Naive thymus-derived CD8-positive, alpha-beta T cell (primary cell): ENCODE measurements at regions not wholly inside any gene's neighbourhood (a gene's known extent, or its start where the extent isn't known, plus 50 kb on each side); places are given as distances from the start of the nearest gene placed in this dataset.
A peak's percentile ranks its signal among the peaks of the same experiment; 100 is the strongest.
"Not testable (repeated sequence)": the region's sequence is repeated elsewhere in the genome, so short reads cannot be mapped to it uniquely, and the experiment has no call there.

Source experiments
- ATAC-seq, 2 donors: fragments of 150-1000 bp; cut with Tn5 transposase in 1 of 2; sonication (Bioruptor Pico), chemical (Tn5 transposase) in 1 of 2; 1 replicate in 1 of 2; 2 replicates in 1 of 2; pipeline ENCODE4 v1.10.0; 2021; ENCODE audit warnings: mild to moderate bottlenecking in 2 of 2, moderate library complexity in 2 of 2
- POLR2A ChIA-PET: fragments of 350-600 bp; sonication (Branson Sonifier 250); formaldehyde crosslinking; loops from one replicate; lab custom pipeline; 2021; ENCODE audit warnings: antibody characterized with exemption; lab: Charles Lee
- DNase-seq, 10 donors: peaks; one replicate each; pipeline versions ENCODE4 v3.0.0 to v3.0.0-alpha.2; 2020 to 2022
- H3K27ac Mint-ChIP-seq, 10 donors: one replicate each; pipeline ENCODE4 v1.8.0; 2020 to 2022; ENCODE audit warnings: mild to moderate bottlenecking in 10 of 10, mixed read lengths in 10 of 10, moderate library complexity in 4 of 10, inconsistent platforms in 1 of 10
- H3K27me3 Mint-ChIP-seq, 5 donors: one replicate each; pipeline ENCODE4 v1.8.0; 2021 to 2022; ENCODE audit warnings: mixed read lengths in 5 of 5
- H3K36me3 Mint-ChIP-seq, 3 donors: one replicate each; pipeline ENCODE4 v1.8.0; 2020 to 2022; ENCODE audit warnings: mixed read lengths in 3 of 3, mild to moderate bottlenecking in 2 of 3, inconsistent platforms in 1 of 3
- H3K4me1 Mint-ChIP-seq, 4 donors: one replicate each; pipeline ENCODE4 v1.8.0; 2021 to 2022; ENCODE audit warnings: mixed read lengths in 4 of 4
- H3K4me3 Mint-ChIP-seq, 10 donors: one replicate each; pipeline ENCODE4 v1.8.0; 2020 to 2022; ENCODE audit warnings: mild to moderate bottlenecking in 10 of 10, mixed read lengths in 10 of 10, moderate library complexity in 6 of 10, inconsistent platforms in 1 of 10
- H3K9me3 Mint-ChIP-seq, 9 donors: one replicate each; pipeline ENCODE4 v1.8.0; 2020 to 2022; ENCODE audit warnings: mixed read lengths in 9 of 9, mild to moderate bottlenecking in 3 of 9, inconsistent platforms in 1 of 9, moderate library complexity in 1 of 9

GRCh38 chr2:180823546-180824141, 156.8 kb upstream of the UBE2E3 start:
- Mint-ChIP-seq H3K4me3 (no peak overlapping the region), H3K36me3 (no peaks in the 10 kb centered on the region), H3K4me1 (no peaks in the 10 kb centered on the region), H3K27me3 (peaks cover 2 to 18% (median 6%) of the 10 kb centered on the region in 5 donors), H3K27ac (no peak overlapping the region), H3K9me3 (no peaks in the 10 kb centered on the region)
- ATAC-seq = no peak
- POLR2A ChIA-PET = no interaction called here
- DNase-seq = no peak

DNA sequence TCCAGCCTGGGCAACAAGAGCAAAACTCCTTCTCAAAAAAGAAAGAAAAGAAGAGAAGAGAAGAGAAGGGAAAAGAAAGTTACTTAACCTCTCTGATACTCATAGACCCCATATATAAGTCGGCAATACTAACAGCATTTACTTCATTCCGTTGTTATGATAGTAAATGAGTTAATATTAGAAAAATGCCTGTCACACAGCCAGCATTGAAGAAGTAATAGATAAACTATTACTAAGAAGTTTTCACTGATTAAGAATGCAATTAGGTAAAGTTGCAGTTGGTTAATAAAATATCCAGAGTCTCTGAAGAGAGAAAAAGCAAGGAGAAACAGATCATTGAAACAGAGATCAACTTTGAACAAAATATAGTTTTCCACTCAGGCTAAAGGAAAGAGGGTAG, 161.3 kb upstream of the UBE2E3 start:
- H3K36me3 Mint-ChIP-seq = peaks cover 0 to 10% (median 0%) of the 10 kb centered on the region in 3 donors
- peaks cover 0 to 18% (median 8%) of the 10 kb centered on the region in 9 donors for H3K9me3 Mint-ChIP-seq
- POLR2A ChIA-PET = no interaction called here
- no peaks in the 10 kb centered on the region for H3K4me1 Mint-ChIP-seq
- no peak for ATAC-seq
- H3K27ac Mint-ChIP-seq = no peak overlapping the region
- H3K4me3 Mint-ChIP-seq = no peak overlapping the region
- peaks cover 0 to 8% (median 2%) of the 10 kb centered on the region in 5 donors for H3K27me3 Mint-ChIP-seq
- no peak for DNase-seq

- H3K4me3 Mint-ChIP-seq, H3K27me3 Mint-ChIP-seq, H3K27ac Mint-ChIP-seq, H3K4me1 Mint-ChIP-seq, ATAC-seq, H3K36me3 Mint-ChIP-seq, DNase-seq, POLR2A ChIA-PET: not testable (repeated sequence)
- peaks cover 0 to 18% (median 8%) of the 10 kb centered on the region in 9 donors for H3K9me3 Mint-ChIP-seq
Measured at GRCh38 chr2:180818700-180819099, 161.7 kb upstream of the UBE2E3 start.

DNA sequence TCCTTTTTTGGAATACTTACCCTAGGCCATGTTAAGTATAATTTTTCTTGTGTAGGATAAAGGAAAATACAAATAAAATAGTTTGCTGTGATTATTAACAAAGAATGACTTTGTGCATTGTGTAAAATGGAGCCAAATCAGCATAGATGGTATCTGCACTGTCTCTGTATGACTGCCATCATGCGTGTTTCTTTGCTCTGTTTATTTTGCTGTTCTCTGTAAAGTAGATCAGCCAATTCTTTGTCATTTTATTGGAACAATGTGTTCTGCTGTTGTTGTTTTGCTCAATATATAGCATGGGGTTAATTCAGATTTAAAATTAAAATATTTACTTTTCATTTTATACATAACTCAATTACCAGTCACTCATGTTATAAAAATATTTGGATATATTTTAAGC, 181.3 kb upstream of the UBE2E3 start:
- H3K27me3 Mint-ChIP-seq = peaks cover 0 to 7% (median 3%) of the 10 kb centered on the region in 5 donors
- POLR2A ChIA-PET = no interaction called here
- no peaks in the 10 kb centered on the region for H3K36me3 Mint-ChIP-seq
- DNase-seq = no peak
- ATAC-seq = no peak
- H3K4me1 Mint-ChIP-seq = no peaks in the 10 kb centered on the region
- H3K27ac Mint-ChIP-seq = no peak overlapping the region
- no peaks in the 10 kb centered on the region for H3K9me3 Mint-ChIP-seq
- no peak overlapping the region for H3K4me3 Mint-ChIP-seq

DNA sequence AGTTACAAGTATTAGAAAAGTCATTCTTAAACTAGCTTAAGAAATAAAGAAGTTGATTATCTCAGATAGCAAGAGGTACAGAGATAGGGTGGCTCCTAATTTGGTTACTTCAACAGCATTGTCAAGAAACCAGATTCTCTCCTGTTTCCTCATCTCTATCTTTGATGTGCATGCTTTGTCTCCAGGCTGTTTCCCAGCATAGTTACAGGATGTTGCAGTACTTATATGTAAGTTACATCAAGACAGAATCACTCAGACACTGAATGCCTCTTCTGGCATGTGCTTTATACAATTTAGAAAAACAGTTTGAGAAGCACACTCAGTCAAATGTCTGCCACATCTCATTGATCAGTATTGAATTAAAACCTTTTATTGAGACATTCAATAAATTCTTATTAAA, 189.5 kb upstream of the UBE2E3 start:
- ATAC-seq = no peak
- Mint-ChIP-seq H3K27me3 (peaks cover 0 to 18% (median 8%) of the 10 kb centered on the region in 5 donors), H3K9me3 (no peaks in the 10 kb centered on the region), H3K4me3 (no peak overlapping the region), H3K4me1 (no peaks in the 10 kb centered on the region), H3K27ac (no peak overlapping the region), H3K36me3 (no peaks in the 10 kb centered on the region)
- POLR2A ChIA-PET = no interaction called here
- no peak for DNase-seq

DNA sequence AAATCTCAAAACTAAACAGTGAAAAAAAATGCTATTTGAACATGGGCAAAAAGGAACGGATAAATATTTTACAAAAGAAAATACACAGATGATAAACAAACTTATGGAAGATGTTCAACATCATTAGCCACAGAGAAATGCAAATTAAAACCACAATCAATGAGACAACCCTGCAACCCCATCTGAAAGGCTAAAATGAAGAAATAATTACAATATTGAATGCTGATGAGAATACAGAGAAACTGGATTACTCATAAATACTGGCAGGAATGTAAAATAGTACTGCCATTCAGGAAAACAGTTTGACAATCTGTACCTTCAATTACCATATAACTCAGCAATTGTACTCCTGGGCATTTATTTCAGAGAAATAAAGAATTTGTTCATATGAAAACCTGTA, 193.1 kb upstream of the UBE2E3 start:
- peaks cover 0 to 12% (median 0%) of the 10 kb centered on the region in 9 donors for H3K9me3 Mint-ChIP-seq
- no peak for DNase-seq
- H3K27me3 Mint-ChIP-seq = peaks cover 3 to 26% (median 6%) of the 10 kb centered on the region in 5 donors
- no peaks in the 10 kb centered on the region for H3K4me1 Mint-ChIP-seq
- no peak for ATAC-seq
- no peaks in the 10 kb centered on the region for H3K36me3 Mint-ChIP-seq
- POLR2A ChIA-PET = no interaction called here
- no peak overlapping the region for H3K4me3 Mint-ChIP-seq
- H3K27ac Mint-ChIP-seq = no peak overlapping the region

- peaks cover 0 to 10% (median 6%) of the 10 kb centered on the region in 5 donors for H3K27me3 Mint-ChIP-seq
- DNase-seq = no peak
- H3K27ac Mint-ChIP-seq = no peak overlapping the region
- H3K4me3 Mint-ChIP-seq = no peak overlapping the region
- H3K9me3 Mint-ChIP-seq = peaks cover 0 to 12% (median 0%) of the 10 kb centered on the region in 9 donors
- ATAC-seq = no peak
- no peaks in the 10 kb centered on the region for H3K36me3 Mint-ChIP-seq
- POLR2A ChIA-PET = no interaction called here
- no peaks in the 10 kb centered on the region for H3K4me1 Mint-ChIP-seq
Measured at GRCh38 chr2:180781276-180781675, 199.1 kb upstream of the UBE2E3 start.

DNA sequence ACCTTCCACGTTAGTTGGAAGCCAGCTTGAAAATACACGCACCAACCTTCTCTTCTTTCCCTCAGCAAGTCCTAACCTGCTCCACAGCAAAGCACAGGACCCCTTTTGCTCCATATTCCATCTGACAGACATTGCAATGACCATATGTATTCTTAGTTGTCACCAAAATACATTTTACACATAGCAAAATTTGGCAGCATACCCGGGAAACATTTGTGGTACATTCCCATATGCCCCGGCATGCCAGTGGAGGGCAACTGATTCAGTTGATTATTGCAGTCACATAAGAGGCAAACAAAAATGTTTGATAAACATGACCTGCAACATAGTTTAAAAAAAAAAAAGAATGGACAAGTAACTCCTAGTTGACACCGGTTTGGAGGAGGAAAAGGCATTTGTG, 202.1 kb upstream of the UBE2E3 start:
- ATAC-seq = no peak
- H3K9me3 Mint-ChIP-seq = peaks cover 0 to 4% (median 0%) of the 10 kb centered on the region in 9 donors
- peaks cover 0 to 8% (median 0%) of the 10 kb centered on the region in 5 donors for H3K27me3 Mint-ChIP-seq
- POLR2A ChIA-PET = no interaction called here
- no peak overlapping the region for H3K27ac Mint-ChIP-seq
- H3K4me3 Mint-ChIP-seq = no peak overlapping the region
- DNase-seq = no peak
- H3K4me1 Mint-ChIP-seq = no peaks in the 10 kb centered on the region
- no peaks in the 10 kb centered on the region for H3K36me3 Mint-ChIP-seq

- peaks cover 0 to 8% (median 0%) of the 10 kb centered on the region in 5 donors for H3K27me3 Mint-ChIP-seq
- no peak for DNase-seq
- no peak overlapping the region for H3K4me3 Mint-ChIP-seq
- no peak for ATAC-seq
- no peaks in the 10 kb centered on the region for H3K4me1 Mint-ChIP-seq
- H3K27ac Mint-ChIP-seq = no peak overlapping the region
- POLR2A ChIA-PET = no interaction called here
- H3K36me3 Mint-ChIP-seq = no peaks in the 10 kb centered on the region
- peaks cover 0 to 1% (median 0%) of the 10 kb centered on the region in 9 donors for H3K9me3 Mint-ChIP-seq
Measured at GRCh38 chr2:180776921-180777320, 203.5 kb upstream of the UBE2E3 start.

DNA sequence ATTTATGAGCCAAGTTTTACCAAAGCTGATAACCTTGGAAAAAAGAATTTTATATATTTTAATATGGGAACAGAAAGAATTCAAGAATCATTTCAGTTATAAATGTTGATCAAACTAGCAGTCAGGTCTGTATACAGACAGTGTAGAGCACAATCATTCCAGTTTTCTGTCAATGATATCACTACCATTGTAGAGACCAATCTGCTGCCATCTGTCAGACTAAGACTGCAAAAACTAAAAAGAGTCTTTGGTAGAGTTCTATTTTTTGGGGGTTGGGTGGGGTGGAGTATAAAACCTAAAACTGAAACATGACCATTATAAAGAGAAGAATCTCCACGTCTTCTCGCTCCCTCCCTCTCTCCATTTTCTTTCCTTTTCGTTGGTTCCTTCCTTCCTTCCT, 204.7 kb upstream of the UBE2E3 start:
- ATAC-seq (no peak), DNase-seq (no peak)
- Mint-ChIP-seq H3K36me3 (no peaks in the 10 kb centered on the region), H3K27ac (no peak overlapping the region), H3K27me3 (peaks cover 0 to 8% (median 0%) of the 10 kb centered on the region in 5 donors), H3K4me1 (no peaks in the 10 kb centered on the region), H3K9me3 (no peaks in the 10 kb centered on the region), H3K4me3 (no peak overlapping the region)
- POLR2A ChIA-PET = no interaction called here

GRCh38 chr2:180765316-180765715, 215.1 kb upstream of the UBE2E3 start:
- Mint-ChIP-seq H3K27ac (peak overlapping the region in 1 of 10 donors; percentile 72), H3K27me3 (peaks cover 0 to 43% (median 2%) of the 10 kb centered on the region in 5 donors), H3K9me3 (peaks cover 0 to 26% (median 0%) of the 10 kb centered on the region in 9 donors)
- H3K36me3 Mint-ChIP-seq, POLR2A ChIA-PET, ATAC-seq, H3K4me3 Mint-ChIP-seq, DNase-seq, H3K4me1 Mint-ChIP-seq: not testable (repeated sequence)

DNA sequence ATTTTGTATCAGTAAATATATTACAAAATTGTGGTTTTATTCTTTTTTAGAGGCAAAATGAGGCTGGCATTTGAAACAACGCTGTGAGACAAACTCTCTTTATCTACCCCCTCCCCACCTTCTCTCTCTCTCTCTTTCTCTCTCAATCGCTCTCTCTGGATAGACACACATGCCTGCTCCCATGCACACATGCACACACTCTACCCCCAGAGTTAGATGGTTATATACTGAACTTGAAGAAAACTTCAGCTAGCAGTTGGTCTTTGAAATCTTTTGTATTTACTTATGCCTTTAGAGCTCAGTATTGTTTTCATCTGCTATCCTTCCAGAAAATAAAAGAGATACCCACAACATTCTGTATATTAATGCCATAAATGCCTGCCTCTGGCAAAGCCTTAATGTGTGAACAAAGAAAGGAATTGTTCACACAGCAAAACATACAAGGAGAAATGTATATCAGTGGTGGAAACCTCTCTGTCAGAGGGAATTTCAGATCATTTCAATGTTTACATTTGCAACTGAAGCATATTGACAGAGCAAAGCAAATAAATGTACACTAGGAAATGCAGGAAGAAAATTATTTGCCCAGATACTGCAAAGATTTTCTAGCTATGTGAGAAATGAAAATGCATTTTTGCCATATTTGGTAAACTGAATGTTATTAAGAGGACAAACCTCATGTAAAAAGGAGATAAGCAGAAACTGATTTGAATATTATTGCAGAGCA, 217.0 kb upstream of the UBE2E3 start:
- Mint-ChIP-seq H3K4me3 (no peak overlapping the region), H3K36me3 (no peaks in the 10 kb centered on the region), H3K9me3 (peaks cover 0 to 26% (median 0%) of the 10 kb centered on the region in 9 donors), H3K27ac (no peak overlapping the region), H3K4me1 (peaks cover 0 to 3% (median 0%) of the 10 kb centered on the region in 4 donors), H3K27me3 (peaks cover 0 to 43% (median 2%) of the 10 kb centered on the region in 5 donors)
- DNase-seq = no peak
- ATAC-seq = no peak
- POLR2A ChIA-PET = no interaction called here

DNA sequence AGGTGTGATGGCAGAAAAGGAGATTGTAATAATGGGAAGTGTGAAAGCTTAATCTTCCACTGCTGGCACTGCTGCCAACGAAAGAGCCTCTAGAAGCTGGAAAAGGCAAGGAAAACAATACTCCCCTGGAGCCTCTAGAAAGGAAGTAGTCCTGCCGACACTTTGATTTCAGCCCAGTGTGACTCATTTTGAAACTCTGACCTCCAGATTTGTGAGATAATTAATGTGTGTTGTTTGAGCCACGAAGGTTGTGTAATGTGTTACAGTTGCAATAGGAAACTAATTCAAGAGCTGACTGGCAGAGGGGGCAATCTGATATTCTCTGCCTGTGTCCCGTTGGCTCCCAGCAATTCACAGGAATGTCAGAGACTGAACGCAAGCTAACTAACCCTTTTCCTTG, 219.2 kb upstream of the UBE2E3 start:
- H3K36me3 Mint-ChIP-seq = no peaks in the 10 kb centered on the region
- no peak overlapping the region for H3K4me3 Mint-ChIP-seq
- POLR2A ChIA-PET = no interaction called here
- DNase-seq = no peak
- H3K27me3 Mint-ChIP-seq = peaks cover 0 to 42% (median 2%) of the 10 kb centered on the region in 5 donors
- peaks cover 0 to 4% (median 0%) of the 10 kb centered on the region in 9 donors for H3K9me3 Mint-ChIP-seq
- no peaks in the 10 kb centered on the region for H3K4me1 Mint-ChIP-seq
- H3K27ac Mint-ChIP-seq = no peak overlapping the region
- no peak for ATAC-seq
